Naive thymus-derived CD4-positive, alpha-beta T cell (primary cell): ENCODE measurements at regions not wholly inside any gene's neighbourhood (a gene's known extent, or its start where the extent isn't known, plus 50 kb on each side); places are given as distances from the start of the nearest gene placed in this dataset.
A peak's percentile ranks its signal among the peaks of the same experiment; 100 is the strongest.
"Not testable (repeated sequence)": the region's sequence is repeated elsewhere in the genome, so short reads cannot be mapped to it uniquely, and the experiment has no call there.

Source experiments
- ATAC-seq: fragments of 150-1000 bp; cut with Tn5 transposase; 2 replicates; pipeline ENCODE4 v1.10.0; 2021; ENCODE audit warnings: mild to moderate bottlenecking, moderate library complexity
- CTCF ChIA-PET: fragments of 350-600 bp; sonication (Branson Sonifier 250); formaldehyde crosslinking; loops from one replicate; lab custom pipeline; 2021; ENCODE audit warnings: antibody characterized with exemption; lab: Charles Lee
- POLR2A ChIA-PET: fragments of 350-600 bp; sonication (Branson Sonifier 250); formaldehyde crosslinking; loops from one replicate; lab custom pipeline; 2021; ENCODE audit warnings: antibody characterized with exemption, inconsistent platforms; lab: Charles Lee
- DNase-seq, 9 donors: peaks; one replicate each; pipeline versions ENCODE4 v3.0.0 to v3.0.0-alpha.2; 2020 to 2022; ENCODE audit warnings: mixed read lengths in 1 of 9
- H3K27ac ChIP-seq: one replicate; pipeline ENCODE4 v1.7.0; 2013; ENCODE audit warnings: mild to moderate bottlenecking, low read depth, low read length, moderate library complexity
- H3K27me3 ChIP-seq, 2 donors: one replicate each; pipeline ENCODE4 v1.7.0; 2013; ENCODE audit warnings: low read length in 2 of 2, mild to moderate bottlenecking in 2 of 2, moderate library complexity in 2 of 2; ENCODE audit not compliant: control insufficient read depth in 2 of 2, insufficient read depth in 2 of 2
- H3K36me3 ChIP-seq, 3 experiments: 1 replicate in 2 of 3; 2 replicates in 1 of 3; pipeline ENCODE4 v1.7.0; 2013; ENCODE audit warnings: low read length in 3 of 3, mild to moderate bottlenecking in 3 of 3, moderate library complexity in 1 of 3; ENCODE audit not compliant: insufficient read depth in 3 of 3, control insufficient read depth in 2 of 3
- H3K4me1 ChIP-seq, 2 donors: one replicate each; pipeline ENCODE4 v1.7.0; 2013; ENCODE audit warnings: low read length in 2 of 2, mild to moderate bottlenecking in 2 of 2, moderate library complexity in 1 of 2; ENCODE audit not compliant: control insufficient read depth in 2 of 2, insufficient read depth in 2 of 2
- H3K4me3 ChIP-seq: 2 replicates; pipeline ENCODE4 v1.7.0; 2013; ENCODE audit warnings: mild to moderate bottlenecking, low read length
- H3K9me3 ChIP-seq, 3 experiments: 1 replicate in 2 of 3; 2 replicates in 1 of 3; pipeline ENCODE4 v1.7.0; 2013; ENCODE audit warnings: low read length in 3 of 3; ENCODE audit not compliant: control insufficient read depth in 2 of 3
- H3K27ac Mint-ChIP-seq, 9 donors: one replicate each; pipeline ENCODE4 v1.8.0; 2020 to 2022; ENCODE audit warnings: mixed read lengths in 9 of 9, mild to moderate bottlenecking in 8 of 9, moderate library complexity in 5 of 9, inconsistent platforms in 2 of 9
- H3K27me3 Mint-ChIP-seq, 5 donors: one replicate each; pipeline ENCODE4 v1.8.0; 2021 to 2022; ENCODE audit warnings: mixed read lengths in 5 of 5, mild to moderate bottlenecking in 1 of 5
- H3K36me3 Mint-ChIP-seq, 5 donors: one replicate each; pipeline ENCODE4 v1.8.0; 2020 to 2022; ENCODE audit warnings: mixed read lengths in 5 of 5, mild to moderate bottlenecking in 3 of 5, inconsistent platforms in 1 of 5
- H3K4me1 Mint-ChIP-seq, 7 donors: one replicate each; pipeline ENCODE4 v1.8.0; 2020 to 2022; ENCODE audit warnings: mixed read lengths in 7 of 7, mild to moderate bottlenecking in 3 of 7, inconsistent platforms in 1 of 7
- H3K4me3 Mint-ChIP-seq, 10 donors: one replicate each; pipeline ENCODE4 v1.8.0; 2020 to 2022; ENCODE audit warnings: mild to moderate bottlenecking in 10 of 10, mixed read lengths in 10 of 10, moderate library complexity in 6 of 10, inconsistent platforms in 2 of 10
- H3K9me3 Mint-ChIP-seq, 11 donors: one replicate each; pipeline ENCODE4 v1.8.0; 2020 to 2022; ENCODE audit warnings: mixed read lengths in 11 of 11, mild to moderate bottlenecking in 4 of 11, inconsistent platforms in 1 of 11, moderate library complexity in 1 of 11
- intact Hi-C, 2 donors: fragments of 100-400 bp; cut with micrococcal nuclease; formaldehyde crosslinking; loops; one replicate each; pipeline ENCODE4 v1.15.1; 2023

DNA sequence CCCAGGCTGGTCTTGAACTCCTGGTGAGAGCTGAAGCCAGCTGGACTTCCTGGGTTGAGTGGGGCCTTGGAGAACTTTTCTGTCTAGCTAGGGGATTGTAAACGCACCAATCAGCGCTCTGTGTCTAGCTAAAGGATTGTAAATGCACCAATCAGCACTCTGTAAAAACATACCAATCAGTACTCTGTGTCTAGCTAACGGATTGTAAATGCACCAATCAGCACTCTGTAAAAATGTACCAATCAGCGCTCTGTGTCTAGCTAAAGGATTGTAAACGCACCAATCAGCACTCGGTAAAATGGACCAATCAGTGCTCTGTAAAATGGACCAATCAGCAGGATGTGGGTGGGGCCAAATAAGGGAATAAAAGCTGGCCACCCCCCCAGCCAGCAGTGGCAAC is 76.5 kb upstream of the RESF1 start:
- peaks cover 4 to 12% (median 12%) of the 10 kb centered on the region in 3 experiments for H3K9me3 ChIP-seq
- ATAC-seq, H3K4me3 Mint-ChIP-seq, H3K27me3 ChIP-seq, DNase-seq, intact Hi-C loops, H3K36me3 ChIP-seq, H3K27ac ChIP-seq, H3K4me3 ChIP-seq, H3K27me3 Mint-ChIP-seq, CTCF ChIA-PET: not testable (repeated sequence)
- POLR2A ChIA-PET, result interaction anchor here (0.6 to 1.1 kb wide), 4 partner anchors 11 to 81 kb away, joined by 4 to 6 read pairs (median 4); no protein-coding TSS in a partner anchor
- H3K4me1 ChIP-seq, result peaks cover 0 to 13% of the 10 kb centered on the region in 2 donors
- peak overlapping the region in 1 of 9 donors; percentile 12 for H3K27ac Mint-ChIP-seq
- peaks cover 11 to 68% (median 40%) of the 10 kb centered on the region in 11 donors for H3K9me3 Mint-ChIP-seq
- peaks cover 17 to 43% (median 34%) of the 10 kb centered on the region in 7 donors for H3K4me1 Mint-ChIP-seq
- peaks cover 23 to 57% (median 27%) of the 10 kb centered on the region in 5 donors for H3K36me3 Mint-ChIP-seq

DNA sequence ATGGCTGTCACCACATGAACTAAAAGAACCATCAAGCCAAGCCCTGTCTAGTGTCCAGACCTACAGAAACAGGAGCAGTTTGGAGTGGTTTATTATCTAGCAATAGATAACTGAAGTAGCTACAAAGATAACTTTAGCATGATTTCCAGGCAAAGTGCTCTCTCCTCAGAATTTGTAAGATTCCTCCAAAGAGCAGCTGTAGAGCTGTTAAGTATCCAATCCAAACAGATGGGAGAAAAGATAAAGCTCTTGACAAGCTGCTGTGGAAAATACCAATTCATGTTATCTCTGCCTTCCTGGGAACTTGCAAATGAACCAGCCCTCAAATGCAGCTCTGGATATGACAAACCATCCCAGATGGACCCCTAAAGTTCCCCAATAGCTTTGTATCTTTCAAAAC is 78.9 kb upstream of the RESF1 start:
- intact Hi-C loops, result no loop called here
- Histone ChIP-seq H3K36me3 (no peaks in the 10 kb centered on the region), H3K9me3 (peaks cover 0 to 7% (median 0%) of the 10 kb centered on the region in 3 experiments), H3K4me3 (no peak overlapping the region), H3K27ac (no peak overlapping the region), H3K4me1 (peaks cover under 1 to 16% of the 10 kb centered on the region in 2 donors), H3K27me3 (no peaks in the 10 kb centered on the region)
- Mint-ChIP-seq H3K9me3 (peaks cover 0 to 53% (median 19%) of the 10 kb centered on the region in 11 donors), H3K27ac (peak overlapping the region in 5 of 9 donors; percentile 31 to 86 (median 45)), H3K27me3 (no peaks in the 10 kb centered on the region), H3K36me3 (peaks cover 8 to 50% (median 14%) of the 10 kb centered on the region in 5 donors), H3K4me3 (no peak overlapping the region), H3K4me1 (peaks cover 15 to 45% (median 36%) of the 10 kb centered on the region in 7 donors)
- ChIA-PET CTCF (no interaction called here), POLR2A (interaction anchor here (1.1 to 1.4 kb wide), 2 partner anchors 16 to 78 kb away, joined by 3 to 4 read pairs; no protein-coding TSS in a partner anchor)
- DNase-seq, result no peak
- ATAC-seq, result no peak

DNA sequence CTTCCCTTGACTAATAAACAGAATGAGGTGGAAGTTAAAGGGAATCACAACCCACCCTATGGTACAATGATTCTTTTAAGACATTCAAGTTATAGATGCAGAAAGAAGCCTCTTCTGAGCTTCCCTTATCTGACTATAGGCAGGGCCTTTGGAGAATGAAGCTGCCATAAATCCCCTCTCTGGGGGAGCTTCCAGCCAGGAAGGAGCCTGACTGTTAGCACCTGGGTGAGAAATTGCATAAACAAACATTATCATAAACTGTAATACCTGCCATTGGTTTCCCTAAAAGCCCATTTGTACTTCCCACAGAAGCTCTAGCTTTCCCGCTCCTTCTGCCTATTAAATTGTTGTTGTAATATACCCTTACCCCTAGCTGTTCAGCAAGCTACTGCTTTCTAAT is 81.3 kb upstream of the RESF1 start:
- Mint-ChIP-seq H3K36me3 (peaks cover 5 to 55% (median 14%) of the 10 kb centered on the region in 5 donors), H3K4me1 (peaks cover 24 to 56% (median 51%) of the 10 kb centered on the region in 7 donors), H3K9me3 (peaks cover 5 to 44% (median 12%) of the 10 kb centered on the region in 11 donors), H3K27me3 (no peaks in the 10 kb centered on the region), H3K4me3 (peak overlapping the region in 3 of 10 donors; percentile 13 to 63 (median 27)), H3K27ac (peak overlapping the region; percentile 8 to 99 (median 89))
- intact Hi-C loops, result no loop called here
- DNase-seq (no peak), ATAC-seq (no peak)
- no peak overlapping the region for H3K27ac ChIP-seq
- peaks cover 12 to 29% of the 10 kb centered on the region in 2 donors for H3K4me1 ChIP-seq
- CTCF ChIA-PET, result interaction anchor here (0.9 to 1.3 kb wide), 2 partner anchors 19 to 82 kb away, joined by 3 to 4 read pairs; no protein-coding TSS in a partner anchor
- peaks cover 0 to 3% (median 0%) of the 10 kb centered on the region in 3 experiments for H3K9me3 ChIP-seq
- no peaks in the 10 kb centered on the region for H3K36me3 ChIP-seq
- POLR2A ChIA-PET, result interaction anchor here (0.9 to 1.9 kb wide), 9 partner anchors 9 to 151 kb away, joined by 3 to 9 read pairs (median 4); partner anchors contain the start of gene RESF1
- H3K4me3 ChIP-seq, result no peak overlapping the region
- no peaks in the 10 kb centered on the region for H3K27me3 ChIP-seq

DNA sequence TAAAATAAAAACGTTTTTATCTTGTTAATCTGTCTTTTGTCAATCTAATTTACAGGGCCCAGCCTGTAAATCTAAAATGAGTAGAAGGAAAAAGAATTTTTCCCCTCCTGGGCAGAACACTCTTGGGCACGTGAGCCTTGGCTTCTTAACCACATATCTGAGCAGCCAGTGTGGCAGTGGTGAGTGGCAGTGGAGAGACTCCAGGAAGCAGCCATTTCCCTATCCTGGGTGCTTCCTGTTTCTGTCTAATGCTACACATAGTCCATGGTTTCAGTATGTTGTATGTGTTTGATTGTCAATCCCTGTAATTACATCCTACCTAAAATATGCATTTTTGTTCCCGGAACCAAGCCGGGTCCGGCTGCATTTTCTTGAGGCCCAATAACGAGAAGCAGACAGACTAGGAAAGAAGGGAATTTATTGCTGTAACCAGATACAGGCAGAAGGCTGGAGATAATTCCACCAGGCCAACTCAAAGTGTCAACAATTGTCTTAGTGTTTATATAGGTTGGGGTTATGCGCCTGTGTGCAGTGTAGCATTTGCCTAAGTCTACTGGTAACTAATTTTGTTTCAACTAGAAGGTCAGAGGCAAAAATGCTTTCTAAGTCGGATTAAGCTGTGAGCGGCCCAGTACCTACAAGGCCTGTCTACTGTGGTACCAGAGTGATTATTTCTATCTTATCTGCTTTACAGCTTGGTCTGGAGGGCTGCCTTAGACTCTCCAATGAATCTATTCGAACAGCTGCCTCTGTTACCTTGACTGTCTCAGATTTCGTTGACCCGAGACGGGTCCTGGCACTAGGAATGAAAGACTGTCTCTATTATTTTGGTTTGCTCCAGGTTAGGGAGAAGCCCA is 82.4 kb upstream of the RESF1 start:
- H3K27ac ChIP-seq, result no peak overlapping the region
- H3K9me3 Mint-ChIP-seq, result peaks cover 8 to 49% (median 16%) of the 10 kb centered on the region in 11 donors

DNA sequence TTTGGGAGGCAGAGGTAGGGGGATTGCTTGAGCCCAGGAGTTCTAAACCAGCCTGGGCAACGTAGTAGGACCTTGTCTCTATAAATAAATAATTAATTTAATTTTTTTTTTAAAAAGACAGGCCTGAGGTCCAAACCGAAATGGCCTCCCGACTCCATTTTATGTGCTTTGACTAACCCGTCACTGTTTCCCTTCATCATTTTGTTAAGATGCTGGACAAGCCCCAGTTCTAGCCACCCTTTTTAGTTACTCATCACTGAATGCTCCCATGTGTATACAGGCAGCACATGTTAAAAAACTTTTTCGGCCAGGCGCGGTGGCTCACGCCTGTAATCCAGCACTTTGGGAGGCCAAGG is 83.6 kb upstream of the RESF1 start:
- H3K9me3 ChIP-seq, result peaks cover 0 to 6% (median 0%) of the 10 kb centered on the region in 3 experiments
- ChIA-PET CTCF (interaction anchor here (1.2 kb wide), 1 partner anchor 15 kb away, joined by 4 read pairs; no protein-coding TSS in a partner anchor), POLR2A (interaction anchor here (1.0 to 3.9 kb wide), 6 partner anchors 13 to 197 kb away, joined by 3 to 22 read pairs (median 10); partner anchors contain the start of gene RESF1)
- no peak for ATAC-seq
- H3K27me3 Mint-ChIP-seq, result no peaks in the 10 kb centered on the region
- peak overlapping the region; percentile 95 to 100 (median 98) for H3K27ac Mint-ChIP-seq
- H3K27ac ChIP-seq, result peak overlapping the region; percentile 90
- peaks cover 12 to 29% of the 10 kb centered on the region in 2 donors for H3K4me1 ChIP-seq
- H3K9me3 Mint-ChIP-seq, result peaks cover 8 to 55% (median 16%) of the 10 kb centered on the region in 11 donors
- DNase-seq, result no peak
- no peak overlapping the region for H3K4me3 ChIP-seq
- H3K36me3 ChIP-seq, result no peaks in the 10 kb centered on the region
- intact Hi-C loops, result loop anchor here (1.0 to 2.0 kb wide), 6 partner anchors 9 to 147 kb away; partner anchors contain the start of genes AMN1 (in 2 of the 2) and RESF1 (in 2 of the 2)
- no peaks in the 10 kb centered on the region for H3K27me3 ChIP-seq
- H3K36me3 Mint-ChIP-seq, result peaks cover 13 to 62% (median 19%) of the 10 kb centered on the region in 5 donors
- H3K4me3 Mint-ChIP-seq, result peak overlapping the region; percentile 53 to 84 (median 72)
- H3K4me1 Mint-ChIP-seq, result peaks cover 29 to 68% (median 56%) of the 10 kb centered on the region in 7 donors

More for the DNA sequence above, 82.4 kb upstream of the RESF1 start:
- ChIA-PET CTCF (interaction anchor here (0.6 kb wide), 1 partner anchor 150 kb away, joined by 5 read pairs; no protein-coding TSS in a partner anchor), POLR2A (interaction anchor here (1.0 to 3.9 kb wide), 7 partner anchors 9 to 150 kb away, joined by 3 to 22 read pairs (median 5); partner anchors contain the start of gene RESF1)
- intact Hi-C loops, result no loop called here
- H3K36me3 ChIP-seq, result no peaks in the 10 kb centered on the region
- H3K27ac Mint-ChIP-seq, result peak overlapping the region; percentile 86 to 99 (median 90)
- H3K27me3 ChIP-seq, result no peaks in the 10 kb centered on the region
- peak overlapping the region in 7 of 10 donors; percentile 20 to 81 (median 50) for H3K4me3 Mint-ChIP-seq
- no peak overlapping the region for H3K4me3 ChIP-seq
- H3K27me3 Mint-ChIP-seq, result no peaks in the 10 kb centered on the region
- DNase-seq (peak in 1 of 9 donors; percentile 15), ATAC-seq (peak; percentile 58)
- peaks cover 29 to 65% (median 56%) of the 10 kb centered on the region in 7 donors for H3K4me1 Mint-ChIP-seq
- H3K4me1 ChIP-seq, result peaks cover 12 to 29% of the 10 kb centered on the region in 2 donors
- peaks cover 0 to 6% (median 0%) of the 10 kb centered on the region in 3 experiments for H3K9me3 ChIP-seq
- H3K36me3 Mint-ChIP-seq, result peaks cover 13 to 58% (median 19%) of the 10 kb centered on the region in 5 donors
